H1 (cell line): ENCODE measurements at regions not wholly inside any gene's neighbourhood (a gene's known extent, or its start where the extent isn't known, plus 50 kb on each side); places are given as distances from the start of the nearest gene placed in this dataset.

Experiments
- CTCF ChIA-PET: fragments of 300-600 bp; sonication (Branson Sonifier 250); formaldehyde crosslinking; loops from one replicate; lab custom pipeline; 2021; ENCODE audit not compliant: partially characterized antibody; lab: Charles Lee
- POLR2A ChIA-PET: fragments of 300-600 bp; sonication (Branson Sonifier 250); formaldehyde crosslinking; loops from one replicate; lab custom pipeline; 2021; ENCODE audit warnings: inconsistent platforms; ENCODE audit not compliant: partially characterized antibody; lab: Charles Lee
- DNase-seq, 2 experiments: peaks; one replicate each; pipeline versions ENCODE4 v3.0.0 to v3.0.0-alpha.2; 2010 to 2022; ENCODE audit warnings: low spot score in 2 of 2, low read depth in 1 of 2, mixed read lengths in 1 of 2
- FAIRE-seq: peaks from 2 replicates; lab custom pipeline; 2011; peaks lifted over from hg19 to GRCh38; lab: Jason Lieb, UNC
- H2AFZ ChIP-seq: 2 replicates; pipeline ENCODE4 v1.8.1; 2012; ENCODE audit warnings: low read length, inconsistent platforms
- H2AK5ac ChIP-seq: 2 replicates; pipeline ENCODE4 v1.6.1; 2013; ENCODE audit warnings: low read depth, low read length
- H2BK120ac ChIP-seq: replicated peaks from 2 replicates; pipeline ENCODE3; 2013; ENCODE audit warnings: low read depth, low read length, inconsistent platforms
- H2BK12ac ChIP-seq: 2 replicates; pipeline ENCODE4 v1.6.1; 2013; ENCODE audit warnings: low read depth, low read length
- H2BK15ac ChIP-seq: 2 replicates; pipeline ENCODE4 v1.6.1; 2013; ENCODE audit warnings: low read length
- H2BK20ac ChIP-seq: 2 replicates; pipeline ENCODE4 v1.6.1; 2013; ENCODE audit warnings: low read length
- H2BK5ac ChIP-seq: 2 replicates; pipeline ENCODE4 v1.6.1; 2013; ENCODE audit warnings: low read depth, low read length
- H3K14ac ChIP-seq: 2 replicates; pipeline ENCODE4 v1.6.1; 2013; ENCODE audit warnings: inconsistent platforms; ENCODE audit not compliant: insufficient read length
- H3K18ac ChIP-seq: 2 replicates; pipeline ENCODE4 v1.6.1; 2013; ENCODE audit warnings: low read length; ENCODE audit errors: extremely low read depth
- H3K23ac ChIP-seq: 2 replicates; pipeline ENCODE4 v1.6.1; 2013; ENCODE audit warnings: inconsistent platforms; ENCODE audit not compliant: insufficient read length
- H3K23me2 ChIP-seq: 2 replicates; pipeline ENCODE4 v1.6.1; 2013; ENCODE audit warnings: low read depth, low read length
- H3K27ac ChIP-seq: 2 replicates; pipeline ENCODE4 v1.6.1; 2011; ENCODE audit warnings: low read depth, low read length, inconsistent platforms
- H3K27me3 ChIP-seq, 4 experiments: replicated peaks in 1 of 4; 1 replicate in 1 of 4; 2 replicates in 3 of 4; pipeline versions ENCODE4 v1.6.1 to v1.8.1; 2011 to 2013; ENCODE audit warnings: low read length in 3 of 4, mild to moderate bottlenecking in 3 of 4, inconsistent platforms in 2 of 4, mixed read lengths in 2 of 4, moderate library complexity in 1 of 4; ENCODE audit not compliant: control insufficient read depth in 3 of 4, insufficient read depth in 3 of 4; ENCODE audit errors: extremely low read depth in 1 of 4
- H3K36me3 ChIP-seq, 4 experiments: 2 replicates each; pipeline versions ENCODE4 v1.6.1 to v1.8.1; 2011 to 2013; ENCODE audit warnings: mild to moderate bottlenecking in 4 of 4, low read length in 3 of 4, moderate library complexity in 2 of 4, control low read depth in 1 of 4, inconsistent platforms in 1 of 4; ENCODE audit not compliant: insufficient read depth in 4 of 4, control insufficient read depth in 2 of 4
- H3K4ac ChIP-seq: replicated peaks from 2 replicates; pipeline ENCODE3; 2013; ENCODE audit warnings: low read length, low read depth, mixed read lengths, inconsistent platforms; ENCODE audit not compliant: insufficient read length
- H3K4me1 ChIP-seq, 4 experiments: replicated peaks in 1 of 4; 1 replicate in 1 of 4; 2 replicates in 3 of 4; pipeline versions ENCODE4 v1.6.1 to v1.8.1; 2011 to 2013; ENCODE audit warnings: low read length in 3 of 4, inconsistent platforms in 2 of 4, mixed read lengths in 1 of 4; ENCODE audit not compliant: insufficient read depth in 4 of 4, control insufficient read depth in 3 of 4
- H3K4me2 ChIP-seq, 2 experiments: 2 replicates each; pipeline versions ENCODE4 v1.6.1 to v1.8.1; 2011 to 2013; ENCODE audit warnings: low read depth in 2 of 2, low read length in 2 of 2, control low read depth in 1 of 2, inconsistent platforms in 1 of 2, mild to moderate bottlenecking in 1 of 2; ENCODE audit not compliant: insufficient read depth in 1 of 2
- H3K4me3 ChIP-seq, 4 experiments: fragments of 200-600, 300-600 bp in 1 of 4; sonication (generic), shearing (Covaris generic), sonication (Bioruptor Twin) in 1 of 4; 2 replicates each; pipeline versions ENCODE4 v1.5.1 to v1.8.1; 2011 to 2016; ENCODE audit warnings: low read length in 4 of 4, low read depth in 3 of 4, control low read depth in 2 of 4, inconsistent platforms in 2 of 4, mild to moderate bottlenecking in 2 of 4, mixed read lengths in 1 of 4, moderate library complexity in 1 of 4; ENCODE audit not compliant: insufficient read depth in 2 of 4; ENCODE audit errors: extremely low read depth in 1 of 4
- H3K56ac ChIP-seq: replicated peaks from 2 replicates; pipeline ENCODE3; 2013; ENCODE audit warnings: low read depth, mild to moderate bottlenecking, mixed read lengths, low read length, inconsistent platforms; ENCODE audit not compliant: insufficient read length
- H3K79me1 ChIP-seq: 2 replicates; pipeline ENCODE4 v1.6.1; 2013; ENCODE audit warnings: low read depth, low read length, control low read depth
- H3K79me2 ChIP-seq, 2 experiments: 2 replicates each; pipeline versions ENCODE4 v1.6.1 to v1.8.1; 2012 to 2013; ENCODE audit warnings: low read length in 2 of 2, mild to moderate bottlenecking in 2 of 2, inconsistent platforms in 1 of 2; ENCODE audit not compliant: insufficient read depth in 2 of 2, control insufficient read depth in 1 of 2
- H3K9ac ChIP-seq, 4 experiments: replicated peaks in 1 of 4; 1 replicate in 1 of 4; 2 replicates in 3 of 4; pipeline versions ENCODE4 v1.6.1 to v1.8.1; 2011 to 2013; ENCODE audit warnings: low read depth in 3 of 4, low read length in 3 of 4, control low read depth in 2 of 4, mild to moderate bottlenecking in 2 of 4, moderate library complexity in 2 of 4, inconsistent platforms in 1 of 4; ENCODE audit errors: extremely low read depth in 1 of 4
- H3K9me3 ChIP-seq, 2 experiments: 2 replicates each; pipeline versions ENCODE4 v1.6.1 to v1.8.1; 2012 to 2013; ENCODE audit warnings: mild to moderate bottlenecking in 2 of 2, moderate library complexity in 2 of 2, control low read depth in 1 of 2, inconsistent platforms in 1 of 2, low read depth in 1 of 2, low read length in 1 of 2, mixed read lengths in 1 of 2; ENCODE audit not compliant: insufficient read depth in 2 of 2
- H4K20me1 ChIP-seq, 2 experiments: replicated peaks in 1 of 2; 2 replicates each; pipeline versions ENCODE3 to v1.8.1; 2011 to 2013; ENCODE audit warnings: inconsistent platforms in 2 of 2, low read length in 2 of 2, mild to moderate bottlenecking in 1 of 2; ENCODE audit not compliant: insufficient read depth in 2 of 2, control insufficient read depth in 1 of 2
- H4K5ac ChIP-seq: 2 replicates; pipeline ENCODE4 v1.6.1; 2013; ENCODE audit warnings: low read length, low read depth, mixed read lengths, inconsistent platforms; ENCODE audit not compliant: insufficient read length
- H4K8ac ChIP-seq: 2 replicates; pipeline ENCODE4 v1.8.0; 2013; ENCODE audit warnings: mild to moderate bottlenecking, moderate library complexity, low read length, inconsistent platforms; ENCODE audit not compliant: insufficient read depth; ENCODE audit errors: extremely low read depth
- H4K91ac ChIP-seq: replicated peaks from 2 replicates; pipeline ENCODE3; 2013; ENCODE audit warnings: low read length, mixed read lengths, inconsistent platforms; ENCODE audit not compliant: insufficient read length
- ASH2L ChIP-seq: fragments of 200-600, 300-600 bp; sonication (generic); IDR thresholded peaks from one replicate; pipeline ENCODE4 v1.7.1; 2017; ENCODE audit warnings: low read length
- BRCA1 ChIP-seq: IDR thresholded peaks from 2 replicates; pipeline ENCODE4 v1.6.1; 2012; ENCODE audit warnings: low read depth, low read length, improper control_type of control experiment
- GTF2F1 ChIP-seq: IDR thresholded peaks from 2 replicates; pipeline ENCODE4 v1.6.1; 2012; ENCODE audit warnings: low read depth, low read length, improper control_type of control experiment, borderline replicate concordance
- KDM4A ChIP-seq: IDR thresholded peaks from one replicate; pipeline ENCODE4 v1.7.1; 2012; ENCODE audit warnings: low read depth, mild to moderate bottlenecking, moderate library complexity, low read length, inconsistent platforms; ENCODE audit not compliant: severe bottlenecking
- RAD21 ChIP-seq, 2 experiments: IDR thresholded peaks in 1 of 2; conservative IDR thresholded peaks in 1 of 2; 2 replicates each; pipeline ENCODE4 v1.6.1; 2011; ENCODE audit warnings: low read depth in 2 of 2, low read length in 2 of 2, improper control_type of control experiment in 1 of 2, inconsistent platforms in 1 of 2, mild to moderate bottlenecking in 1 of 2, moderate library complexity in 1 of 2
- RXRA ChIP-seq: IDR thresholded peaks from 2 replicates; pipeline ENCODE4 v1.6.1; 2011; ENCODE audit warnings: low read depth, mild to moderate bottlenecking, low read length, moderate library complexity; ENCODE audit not compliant: insufficient read depth
- SIX5 ChIP-seq: IDR thresholded peaks from 2 replicates; pipeline ENCODE4 v1.6.1; 2011; ENCODE audit warnings: mild to moderate bottlenecking, low read depth, low read length
- SP1 ChIP-seq: IDR thresholded peaks from 2 replicates; pipeline ENCODE4 v1.6.1; 2011; ENCODE audit warnings: low read depth, low read length
- TAF7 ChIP-seq: optimal IDR thresholded peaks from 2 replicates; pipeline ENCODE3; 2011; ENCODE audit warnings: low read depth, mild to moderate bottlenecking, inconsistent platforms, low read length, moderate library complexity, borderline replicate concordance
- ZNF274 ChIP-seq: IDR thresholded peaks from 2 replicates; pipeline ENCODE4 v1.7.0; 2012; ENCODE audit warnings: low read length, borderline replicate concordance; ENCODE audit errors: extremely low read depth
- WGBS, 2 experiments: shearing (Covaris generic) in 1 of 2; methylation state at CpG; one replicate each; pipeline versions ENCODE4 v1.1.6 to v1.1.7; 2013 to 2015; ENCODE audit warnings: low lambda C conversion rate in 2 of 2, mixed read lengths in 2 of 2, inconsistent platforms in 1 of 2, low coverage in 1 of 2, missing lambda C conversion rate in 1 of 2; ENCODE audit not compliant: insufficient replicate concordance in 2 of 2, insufficient coverage in 1 of 2, insufficient read length in 1 of 2; ENCODE audit errors: extremely low coverage in 1 of 2, missing lambda C conversion rate in 1 of 2; 5-methylcytosine and 5-hydroxymethylcytosine counted together

GRCh38 chr14:62497708-62498107 lies 547.5 kb downstream of the KCNH5 start:
- H3K79me2 ChIP-seq: no peaks in the 10 kb centered on the region
- CTCF ChIA-PET: interaction anchor here (0.7 kb wide), 1 partner anchor 599 kb away, joined by 3 read pairs; no protein-coding TSS in a partner anchor
- TF ChIP-seq TAF7: no peak
- TF ChIP-seq SP1: no peak
- no peak for TF ChIP-seq BRCA1
- TF ChIP-seq RXRA: no peak
- no peak for TF ChIP-seq RAD21 (IDR thresholded peaks at IDR 0.05 in 1 of 2, conservative IDR thresholded peaks at IDR 0.05 in 1 of 2; ENCODE audit: low read depth in 2 of 2, low read length in 2 of 2)
- no peak for TF ChIP-seq GTF2F1
- TF ChIP-seq KDM4A: no peak
- no peak for TF ChIP-seq ASH2L
- no peak for TF ChIP-seq ZNF274
- TF ChIP-seq SIX5: no peak
- TF ChIP-seq, all 59 proteins: peak for 0
- Histone ChIP-seq H3K23me2 (no peaks in the 10 kb centered on the region), H4K5ac (no peak overlapping the region), H3K9ac (no peak overlapping the region), H3K27ac (no peak overlapping the region), H3K56ac (no peak overlapping the region), H4K8ac (no peak overlapping the region), H2AK5ac (no peak overlapping the region), H2BK120ac (no peak overlapping the region), H3K27me3 (no peaks in the 10 kb centered on the region; a peak in 1 of 7 replicates), H2BK12ac (no peak overlapping the region), H3K4me3 (no peak overlapping the region), H3K4me1 (no peaks in the 10 kb centered on the region), H2BK5ac (no peak overlapping the region), H2AFZ (no peak overlapping the region), H3K23ac (no peak overlapping the region), H4K20me1 (no peaks in the 10 kb centered on the region), H3K36me3 (no peaks in the 10 kb centered on the region; a peak in 1 of 8 replicates), H3K18ac (no peak overlapping the region), H2BK20ac (no peak overlapping the region), H4K91ac (no peak overlapping the region), H3K4me2 (no peak overlapping the region), H3K9me3 (peaks cover 21 to 24% of the 10 kb centered on the region in 2 experiments), H3K14ac (no peak overlapping the region), H3K4ac (no peak overlapping the region), H3K79me1 (no peaks in the 10 kb centered on the region), H2BK15ac (no peak overlapping the region)
- POLR2A ChIA-PET: no interaction called here
- FAIRE-seq (no peak), DNase-seq (no peak)
- 91% methylated on average over 1 of the region's 1 CpG; no CpG with 5 or more reads in 1 of the 2 experiments for WGBS, 2 experiments
